Colonic mucosa (tissue), 4 donors: ENCODE measurements at regions not wholly inside any gene's neighbourhood (a gene's known extent, or its start where the extent isn't known, plus 50 kb on each side); places are given as distances from the start of the nearest gene placed in this dataset.

Experiments used
- DNase-seq: peaks from one replicate; pipeline ENCODE4 v3.0.0-alpha.2; 2020
- H3K27ac ChIP-seq: fragments of 200-600 bp; one replicate; pipeline ENCODE4 v1.8.0; 2021
- H3K27me3 ChIP-seq: fragments of 200-600 bp; one replicate; pipeline ENCODE4 v1.8.0; 2021
- H3K36me3 ChIP-seq: fragments of 200-600 bp; one replicate; pipeline ENCODE4 v1.8.0; 2021
- H3K4me1 ChIP-seq: fragments of 200-600 bp; one replicate; pipeline ENCODE4 v1.8.0; 2021; ENCODE audit warnings: mild to moderate bottlenecking
- H3K4me3 ChIP-seq: fragments of 200-600 bp; one replicate; pipeline ENCODE4 v1.8.0; 2021
- H3K9ac ChIP-seq, 2 donors: one replicate each; pipeline ENCODE4 v1.7.0; 2013; ENCODE audit warnings: control low read depth in 2 of 2, low read depth in 2 of 2, low read length in 2 of 2
- H3K9me3 ChIP-seq: fragments of 200-600 bp; one replicate; pipeline ENCODE4 v1.8.0; 2021
- CTCF ChIP-seq: fragments of 200-600 bp; IDR thresholded peaks from one replicate; pipeline ENCODE4 v1.8.0; 2022; ENCODE audit warnings: antibody characterized with exemption, mild to moderate bottlenecking
- intact Hi-C: fragments of 100-400 bp; cut with DNase I; formaldehyde crosslinking; loops from one replicate; pipeline ENCODE4 v1.14.1; 2022
- donor health status: healthy.
- donor health status: DM: no; HTN: no; CAD: no.
- donor health status: DM: no; HTN: no; CAD: no.

DNA sequence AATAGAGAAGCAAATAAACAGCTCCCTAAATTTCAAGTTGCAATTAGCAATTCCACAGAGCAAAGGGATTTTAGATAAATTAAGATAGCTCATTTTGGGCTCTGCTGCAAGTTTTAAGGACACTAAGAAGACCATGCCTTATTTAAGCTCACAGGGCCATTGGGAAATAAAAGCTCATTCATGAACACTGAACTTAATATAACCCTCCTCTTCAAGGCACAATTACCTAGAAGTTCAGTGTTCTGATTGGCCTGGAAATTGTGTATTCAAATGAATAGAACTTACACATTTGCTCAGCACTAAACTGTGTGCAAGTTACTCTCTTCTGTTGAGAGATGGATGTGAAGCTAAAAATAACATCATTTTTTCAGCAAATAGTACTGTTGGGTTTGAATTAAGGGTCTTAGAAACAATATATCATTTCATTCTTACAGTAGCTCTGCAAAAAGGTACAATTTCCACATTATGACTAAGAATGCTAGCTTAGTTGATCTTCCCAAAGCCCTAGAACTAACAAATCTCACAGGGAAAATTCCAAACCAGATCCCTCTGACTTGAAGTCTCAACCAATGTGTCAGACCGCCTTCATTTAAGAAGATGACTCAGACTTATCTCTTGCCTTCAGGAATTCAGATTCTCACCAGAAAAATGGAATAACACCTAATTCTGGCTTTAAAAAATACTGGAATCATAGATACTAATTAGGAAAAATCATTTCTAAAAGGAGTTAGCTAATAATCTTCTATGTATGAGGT is 87.4 kb upstream of the LRRC55 start:
- H3K4me3 ChIP-seq, result no peak overlapping the region
- H3K27ac ChIP-seq, result no peak overlapping the region
- no peak for DNase-seq
- TF ChIP-seq CTCF, result no peak
- intact Hi-C loops, result no loop called here
- no peaks in the 10 kb centered on the region for H3K27me3 ChIP-seq
- no peaks in the 10 kb centered on the region for H3K36me3 ChIP-seq
- H3K9ac ChIP-seq, result no peak overlapping the region
- H3K4me1 ChIP-seq, result no peaks in the 10 kb centered on the region
- H3K9me3 ChIP-seq, result no peaks in the 10 kb centered on the region

- no peak for DNase-seq
- Histone ChIP-seq H3K27ac (no peak overlapping the region), H3K9me3 (no peaks in the 10 kb centered on the region), H3K4me3 (no peak overlapping the region), H3K36me3 (no peaks in the 10 kb centered on the region), H3K27me3 (no peaks in the 10 kb centered on the region), H3K9ac (no peak overlapping the region), H3K4me1 (no peaks in the 10 kb centered on the region)
- intact Hi-C loops, result no loop called here
- no peak for TF ChIP-seq CTCF
These were observed 86.3 kb upstream of the LRRC55 start for GRCh38 chr11:57095417-57095816.

DNA sequence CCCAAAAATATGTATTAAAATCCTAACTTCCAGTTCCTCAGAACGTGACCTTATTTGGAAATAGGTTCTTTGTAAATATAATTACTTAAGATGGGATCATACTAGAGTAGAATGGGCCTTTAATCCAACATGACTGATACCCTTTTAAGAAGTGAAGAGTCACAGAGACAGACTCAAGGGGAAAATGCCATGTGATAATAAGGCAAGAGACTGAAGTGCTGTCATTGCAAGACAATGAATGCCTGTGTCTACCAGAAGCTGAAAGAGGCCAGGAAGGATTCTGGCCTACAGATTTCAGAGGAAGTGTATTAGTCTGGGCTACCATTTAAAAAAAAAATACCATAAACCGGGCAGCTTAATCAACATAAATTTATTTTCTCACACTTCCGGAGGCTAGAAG is 85.9 kb upstream of the LRRC55 start:
- TF ChIP-seq CTCF, result no peak
- no peak for DNase-seq
- Histone ChIP-seq H3K36me3 (no peaks in the 10 kb centered on the region), H3K9me3 (no peaks in the 10 kb centered on the region), H3K9ac (no peak overlapping the region), H3K4me1 (no peaks in the 10 kb centered on the region), H3K27ac (no peak overlapping the region), H3K27me3 (no peaks in the 10 kb centered on the region), H3K4me3 (no peak overlapping the region)
- intact Hi-C loops, result no loop called here

- Histone ChIP-seq H3K27me3 (no peaks in the 10 kb centered on the region), H3K27ac (no peak overlapping the region), H3K4me1 (no peaks in the 10 kb centered on the region), H3K9ac (no peak overlapping the region), H3K4me3 (no peak overlapping the region), H3K9me3 (no peaks in the 10 kb centered on the region), H3K36me3 (no peaks in the 10 kb centered on the region)
- no peak for DNase-seq
- no peak for TF ChIP-seq CTCF
- intact Hi-C loops, result no loop called here
These were observed 84.6 kb upstream of the LRRC55 start for GRCh38 chr11:57097149-57097548.

GRCh38 chr11:57098191-57098590 is 83.6 kb upstream of the LRRC55 start:
- TF ChIP-seq CTCF, result no peak
- Histone ChIP-seq H3K27me3 (no peaks in the 10 kb centered on the region), H3K36me3 (no peaks in the 10 kb centered on the region), H3K27ac (no peak overlapping the region), H3K9me3 (no peaks in the 10 kb centered on the region), H3K4me3 (no peak overlapping the region), H3K9ac (no peak overlapping the region), H3K4me1 (no peaks in the 10 kb centered on the region)
- intact Hi-C loops, result no loop called here
- DNase-seq, result no peak
